ENCODE measurements at regions not wholly inside any gene's neighbourhood (a gene's known extent, or its start where the extent isn't known, plus 50 kb on each side); places are given as distances from the start of the nearest gene placed in this dataset.

DNA sequence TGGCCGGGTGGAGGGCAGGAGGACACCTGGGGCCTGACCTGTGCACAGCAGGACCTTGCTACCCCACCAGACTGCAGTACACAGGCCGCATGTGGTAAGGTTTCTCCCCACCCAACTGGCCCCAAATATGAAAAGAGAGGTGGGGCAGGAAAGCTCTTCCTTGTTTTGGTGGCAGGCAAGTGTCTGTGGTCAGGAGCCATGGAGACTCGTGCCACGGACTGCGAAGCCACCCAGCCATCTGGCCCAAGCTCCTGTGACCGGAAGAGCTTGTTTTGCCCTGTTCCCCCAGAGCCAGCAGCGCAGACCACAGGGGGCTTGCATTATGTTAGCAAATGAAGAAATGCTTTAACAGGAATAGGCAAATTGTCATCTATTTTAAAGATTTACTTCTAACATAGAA is 54.9 kb downstream of the OLIG1 start:
- TF ChIP-seq EZH2 (IDR thresholded peaks at IDR 0.05; ENCODE audit: borderline replicate concordance, low read length) = no peak
- TF ChIP-seq, protein P1, sequence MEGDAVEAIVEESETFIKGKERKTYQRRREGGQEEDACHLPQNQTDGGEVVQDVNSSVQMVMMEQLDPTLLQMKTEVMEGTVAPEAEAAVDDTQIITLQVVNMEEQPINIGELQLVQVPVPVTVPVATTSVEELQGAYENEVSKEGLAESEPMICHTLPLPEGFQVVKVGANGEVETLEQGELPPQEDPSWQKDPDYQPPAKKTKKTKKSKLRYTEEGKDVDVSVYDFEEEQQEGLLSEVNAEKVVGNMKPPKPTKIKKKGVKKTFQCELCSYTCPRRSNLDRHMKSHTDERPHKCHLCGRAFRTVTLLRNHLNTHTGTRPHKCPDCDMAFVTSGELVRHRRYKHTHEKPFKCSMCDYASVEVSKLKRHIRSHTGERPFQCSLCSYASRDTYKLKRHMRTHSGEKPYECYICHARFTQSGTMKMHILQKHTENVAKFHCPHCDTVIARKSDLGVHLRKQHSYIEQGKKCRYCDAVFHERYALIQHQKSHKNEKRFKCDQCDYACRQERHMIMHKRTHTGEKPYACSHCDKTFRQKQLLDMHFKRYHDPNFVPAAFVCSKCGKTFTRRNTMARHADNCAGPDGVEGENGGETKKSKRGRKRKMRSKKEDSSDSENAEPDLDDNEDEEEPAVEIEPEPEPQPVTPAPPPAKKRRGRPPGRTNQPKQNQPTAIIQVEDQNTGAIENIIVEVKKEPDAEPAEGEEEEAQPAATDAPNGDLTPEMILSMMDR (conservative IDR thresholded peaks at IDR 0.05 in 1 of 2, IDR thresholded peaks at IDR 0.05 in 1 of 2; ENCODE audit: extremely low read depth in 1 of 2, insufficient read depth in 1 of 2, low read depth in 1 of 2, low read length in 2 of 2) = no peak
